ENCODE measurements at regions not wholly inside any gene's neighbourhood (a gene's known extent, or its start where the extent isn't known, plus 50 kb on each side); places are given as distances from the start of the nearest gene placed in this dataset.

- no peak for TF ChIP-seq CTCF (IDR thresholded peaks at IDR 0.05; ENCODE audit: extremely low read depth in 1 of 2, insufficient read depth in 1 of 2, low read depth in 1 of 2, low read length in 2 of 2)
- no peak for TF ChIP-seq POLR2A (IDR thresholded peaks at IDR 0.05; ENCODE audit: low read depth, low read length)
- no peak for TF ChIP-seq EZH2 (IDR thresholded peaks at IDR 0.05; ENCODE audit: borderline replicate concordance, low read depth, low read length, severe bottlenecking)
- TF ChIP-seq MYC (IDR thresholded peaks at IDR 0.05; ENCODE audit: low read depth, low read length), result no peak
- TF ChIP-seq GATA2 (IDR thresholded peaks at IDR 0.05; ENCODE audit: insufficient read depth, insufficient read length, low read depth, low read length), result no peak
Measured at GRCh38 chr2:157971702-157972101, 95.6 kb upstream of the ACVR1 start.

All from endothelial cell of umbilical vein (primary cell).